ENCODE measurements at regions not wholly inside any gene's neighbourhood (a gene's known extent, or its start where the extent isn't known, plus 50 kb on each side); places are given as distances from the start of the nearest gene placed in this dataset.

- no peaks in the 10 kb centered on the region for H3K27me3 ChIP-seq (ENCODE audit: control insufficient read depth, insufficient read depth, low read length)
- TF ChIP-seq, protein P1, sequence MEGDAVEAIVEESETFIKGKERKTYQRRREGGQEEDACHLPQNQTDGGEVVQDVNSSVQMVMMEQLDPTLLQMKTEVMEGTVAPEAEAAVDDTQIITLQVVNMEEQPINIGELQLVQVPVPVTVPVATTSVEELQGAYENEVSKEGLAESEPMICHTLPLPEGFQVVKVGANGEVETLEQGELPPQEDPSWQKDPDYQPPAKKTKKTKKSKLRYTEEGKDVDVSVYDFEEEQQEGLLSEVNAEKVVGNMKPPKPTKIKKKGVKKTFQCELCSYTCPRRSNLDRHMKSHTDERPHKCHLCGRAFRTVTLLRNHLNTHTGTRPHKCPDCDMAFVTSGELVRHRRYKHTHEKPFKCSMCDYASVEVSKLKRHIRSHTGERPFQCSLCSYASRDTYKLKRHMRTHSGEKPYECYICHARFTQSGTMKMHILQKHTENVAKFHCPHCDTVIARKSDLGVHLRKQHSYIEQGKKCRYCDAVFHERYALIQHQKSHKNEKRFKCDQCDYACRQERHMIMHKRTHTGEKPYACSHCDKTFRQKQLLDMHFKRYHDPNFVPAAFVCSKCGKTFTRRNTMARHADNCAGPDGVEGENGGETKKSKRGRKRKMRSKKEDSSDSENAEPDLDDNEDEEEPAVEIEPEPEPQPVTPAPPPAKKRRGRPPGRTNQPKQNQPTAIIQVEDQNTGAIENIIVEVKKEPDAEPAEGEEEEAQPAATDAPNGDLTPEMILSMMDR (IDR thresholded peaks at IDR 0.05; ENCODE audit: insufficient read depth, low read length, poor library complexity, severe bottlenecking): no peak
- H3K4me3 ChIP-seq (ENCODE audit: low read depth, low read length): no peak overlapping the region
- H3K36me3 ChIP-seq (ENCODE audit: control insufficient read depth, insufficient read depth, low read length): no peaks in the 10 kb centered on the region
- no peak for DNase-seq (ENCODE audit: low read depth)
Measured at GRCh38 chr5:104267320-104268015, 704.9 kb upstream of the NUDT12 start.

GRCh38 chr5:104266161-104266560 is 703.6 kb upstream of the NUDT12 start:
- TF ChIP-seq, protein P1 (IDR thresholded peaks at IDR 0.05; ENCODE audit: insufficient read depth, low read length, poor library complexity, severe bottlenecking): no peak
- Histone ChIP-seq H3K4me3 (ENCODE audit: low read depth, low read length) (no peak overlapping the region), H3K27me3 (ENCODE audit: control insufficient read depth, insufficient read depth, low read length) (no peaks in the 10 kb centered on the region), H3K36me3 (ENCODE audit: control insufficient read depth, insufficient read depth, low read length) (no peaks in the 10 kb centered on the region)
- no peak for DNase-seq (ENCODE audit: low read depth)

DNA sequence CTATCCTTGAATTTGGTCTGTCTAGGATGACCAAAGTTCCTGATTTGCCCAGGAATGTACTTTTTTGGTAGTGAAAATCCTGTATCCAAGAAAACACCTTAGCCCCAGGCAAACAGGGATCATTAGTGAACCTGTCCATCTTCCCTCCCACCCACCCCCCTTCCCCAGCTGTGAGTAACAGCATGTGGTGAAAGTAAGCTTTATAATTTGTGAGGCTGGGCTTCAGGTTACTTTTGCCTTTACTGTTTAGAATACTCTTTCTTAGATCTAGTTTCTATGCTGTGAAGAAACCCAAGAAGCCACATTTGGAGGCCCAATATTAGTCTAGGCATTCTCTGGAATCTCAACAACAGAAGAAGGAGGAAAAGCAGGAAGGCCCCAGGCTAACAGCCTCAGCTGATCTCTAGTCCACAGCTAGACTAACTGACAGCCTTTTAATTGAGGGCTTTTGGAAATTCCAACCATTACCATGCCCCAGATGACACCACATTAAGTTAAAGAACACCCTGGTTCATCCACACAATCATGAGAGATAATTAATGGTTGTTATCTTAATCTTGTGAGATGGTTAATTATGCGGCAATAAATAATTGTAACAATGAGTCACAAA is 703.0 kb upstream of the NUDT12 start:
- H3K36me3 ChIP-seq (ENCODE audit: control insufficient read depth, insufficient read depth, low read length): no peaks in the 10 kb centered on the region
- H3K27me3 ChIP-seq (ENCODE audit: control insufficient read depth, insufficient read depth, low read length): no peaks in the 10 kb centered on the region
- no peak for DNase-seq (ENCODE audit: low read depth)
- TF ChIP-seq, protein P1 (IDR thresholded peaks at IDR 0.05; ENCODE audit: insufficient read depth, low read length, poor library complexity, severe bottlenecking): no peak
- no peak overlapping the region for H3K4me3 ChIP-seq (ENCODE audit: low read depth, low read length)

GRCh38 chr5:104247260-104247659 is 684.7 kb upstream of the NUDT12 start:
- Histone ChIP-seq H3K36me3 (ENCODE audit: control insufficient read depth, insufficient read depth, low read length) (no peaks in the 10 kb centered on the region), H3K27me3 (ENCODE audit: control insufficient read depth, insufficient read depth, low read length) (no peaks in the 10 kb centered on the region), H3K4me3 (ENCODE audit: low read depth, low read length) (no peak overlapping the region)
- no peak for DNase-seq (ENCODE audit: low read depth)
- TF ChIP-seq, protein P1 (IDR thresholded peaks at IDR 0.05; ENCODE audit: insufficient read depth, low read length, poor library complexity, severe bottlenecking): no peak

GRCh38 chr5:104241046-104241445 is 678.5 kb upstream of the NUDT12 start:
- no peak for DNase-seq (ENCODE audit: low read depth)

More at GRCh38 chr5:104241046-104241445, 678.5 kb upstream of the NUDT12 start:
- TF ChIP-seq, protein P1 (IDR thresholded peaks at IDR 0.05; ENCODE audit: insufficient read depth, low read length, poor library complexity, severe bottlenecking): no peak
- Histone ChIP-seq H3K27me3 (ENCODE audit: control insufficient read depth, insufficient read depth, low read length) (no peaks in the 10 kb centered on the region), H3K36me3 (ENCODE audit: control insufficient read depth, insufficient read depth, low read length) (no peaks in the 10 kb centered on the region), H3K4me3 (ENCODE audit: low read depth, low read length) (no peak overlapping the region)
